ENCODE measurements at regions not wholly inside any gene's neighbourhood (a gene's known extent, or its start where the extent isn't known, plus 50 kb on each side); places are given as distances from the start of the nearest gene placed in this dataset.

DNA sequence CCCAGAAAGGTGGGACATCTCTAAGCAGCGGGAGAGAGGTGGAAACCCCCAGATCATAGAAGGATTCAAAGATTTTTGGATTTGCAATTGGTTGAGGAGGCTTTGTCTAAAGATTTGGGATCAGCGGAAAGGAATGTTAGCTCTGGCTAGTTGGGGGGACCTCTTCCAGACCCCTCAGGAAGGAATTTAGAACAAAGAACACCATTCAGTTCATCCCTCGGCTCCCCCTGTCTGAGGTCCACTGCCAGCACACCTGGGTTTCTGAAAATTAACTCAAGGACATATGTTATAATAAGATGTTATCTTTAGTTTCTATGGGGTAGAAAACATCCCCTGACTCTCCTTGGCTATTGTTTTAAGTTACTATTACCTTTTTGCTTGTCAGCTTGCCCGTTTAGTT is 163.6 kb downstream of the CEP135 start:
- TF ChIP-seq, protein P1, sequence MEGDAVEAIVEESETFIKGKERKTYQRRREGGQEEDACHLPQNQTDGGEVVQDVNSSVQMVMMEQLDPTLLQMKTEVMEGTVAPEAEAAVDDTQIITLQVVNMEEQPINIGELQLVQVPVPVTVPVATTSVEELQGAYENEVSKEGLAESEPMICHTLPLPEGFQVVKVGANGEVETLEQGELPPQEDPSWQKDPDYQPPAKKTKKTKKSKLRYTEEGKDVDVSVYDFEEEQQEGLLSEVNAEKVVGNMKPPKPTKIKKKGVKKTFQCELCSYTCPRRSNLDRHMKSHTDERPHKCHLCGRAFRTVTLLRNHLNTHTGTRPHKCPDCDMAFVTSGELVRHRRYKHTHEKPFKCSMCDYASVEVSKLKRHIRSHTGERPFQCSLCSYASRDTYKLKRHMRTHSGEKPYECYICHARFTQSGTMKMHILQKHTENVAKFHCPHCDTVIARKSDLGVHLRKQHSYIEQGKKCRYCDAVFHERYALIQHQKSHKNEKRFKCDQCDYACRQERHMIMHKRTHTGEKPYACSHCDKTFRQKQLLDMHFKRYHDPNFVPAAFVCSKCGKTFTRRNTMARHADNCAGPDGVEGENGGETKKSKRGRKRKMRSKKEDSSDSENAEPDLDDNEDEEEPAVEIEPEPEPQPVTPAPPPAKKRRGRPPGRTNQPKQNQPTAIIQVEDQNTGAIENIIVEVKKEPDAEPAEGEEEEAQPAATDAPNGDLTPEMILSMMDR (IDR thresholded peaks at IDR 0.05), result no peak
- no peak for TF ChIP-seq POLR2A (IDR thresholded peaks at IDR 0.05)
- Histone ChIP-seq H3K9me3 (no peaks in the 10 kb centered on the region), H3K36me3 (no peaks in the 10 kb centered on the region), H3K27me3 (no peaks in the 10 kb centered on the region), H3K4me1 (no peaks in the 10 kb centered on the region), H3K27ac (no peak overlapping the region), H3K4me3 (no peak overlapping the region)
- no peak for DNase-seq

DNA sequence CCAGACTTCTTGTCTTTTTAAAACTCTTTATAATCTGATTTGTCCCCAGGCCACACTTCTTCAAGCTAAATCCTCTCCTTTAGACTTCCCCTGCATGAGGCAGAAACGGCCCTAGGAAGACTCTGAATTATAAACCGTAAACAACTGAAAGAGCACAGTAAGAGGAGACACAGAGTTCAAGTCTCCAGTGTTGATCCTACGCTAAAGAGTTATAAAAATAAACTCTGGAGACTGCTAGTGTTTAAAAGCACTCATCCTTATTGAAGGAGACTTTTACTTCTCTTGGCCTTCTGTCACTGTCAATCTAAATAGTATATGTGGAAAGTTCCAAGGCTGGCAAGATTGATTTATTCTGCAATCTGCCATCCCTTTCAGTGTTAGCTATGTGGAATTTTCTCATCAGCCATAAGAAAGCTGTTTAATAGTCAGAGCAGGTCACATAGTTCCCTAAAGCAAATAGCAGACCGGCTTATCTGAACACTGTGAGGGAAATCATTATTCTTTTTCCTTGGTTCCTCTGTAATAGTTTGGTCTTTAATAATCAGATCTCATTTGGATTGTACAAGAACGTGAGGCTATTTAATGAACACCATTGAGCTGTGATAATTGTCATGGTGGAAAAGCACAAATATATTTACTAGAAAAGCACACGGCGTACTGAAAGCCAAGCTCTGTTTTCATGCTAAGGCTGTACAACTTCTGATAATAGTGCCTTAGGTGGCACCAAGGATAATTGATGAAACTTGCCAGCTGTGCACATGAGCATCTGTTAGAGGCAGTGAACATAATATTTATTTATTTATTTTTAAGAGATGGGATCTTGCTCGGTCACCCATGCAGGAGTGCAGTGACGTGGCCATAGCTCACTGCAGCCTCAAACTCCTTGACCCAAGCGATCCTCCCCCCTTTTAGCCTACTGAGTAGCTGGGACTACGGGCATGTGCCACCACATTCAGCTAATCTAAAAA is 157.7 kb downstream of the CEP135 start:
- no peak for TF ChIP-seq POLR2A (IDR thresholded peaks at IDR 0.05)
- TF ChIP-seq, protein P1 (IDR thresholded peaks at IDR 0.05), result no peak
- no peak overlapping the region for H3K27ac ChIP-seq
- no peaks in the 10 kb centered on the region for H3K36me3 ChIP-seq

DNA sequence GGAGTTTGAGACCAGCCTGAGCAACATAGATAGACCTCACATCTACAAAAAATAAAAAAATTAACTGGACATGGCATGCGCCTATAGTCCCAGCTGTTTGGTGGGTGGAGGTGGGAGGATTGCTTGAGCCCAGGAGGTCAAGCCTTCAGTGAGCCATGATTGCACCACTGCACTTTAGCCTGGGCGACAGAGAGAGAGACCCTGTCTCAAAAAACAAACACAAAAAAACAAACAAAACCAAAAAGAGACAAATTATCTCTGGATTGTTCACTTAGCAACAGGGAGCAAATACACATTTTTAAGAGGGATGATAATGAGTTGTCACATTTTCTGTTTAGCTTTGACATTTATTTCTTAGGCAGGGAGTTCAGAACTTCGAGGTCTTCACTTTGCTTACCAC is 155.4 kb downstream of the CEP135 start:
- TF ChIP-seq, protein P1 (IDR thresholded peaks at IDR 0.05), result no peak
- TF ChIP-seq POLR2A (IDR thresholded peaks at IDR 0.05), result no peak
- H3K4me1 ChIP-seq, result no peaks in the 10 kb centered on the region
- no peaks in the 10 kb centered on the region for H3K27me3 ChIP-seq
- H3K27ac ChIP-seq, result no peak overlapping the region
- H3K9me3 ChIP-seq, result no peaks in the 10 kb centered on the region
- no peak overlapping the region for H3K4me3 ChIP-seq
- no peak for DNase-seq
- H3K36me3 ChIP-seq, result no peaks in the 10 kb centered on the region

More for the DNA sequence above, 157.7 kb downstream of the CEP135 start:
- H3K4me3 ChIP-seq, result no peak overlapping the region
- H3K4me1 ChIP-seq, result no peaks in the 10 kb centered on the region
- no peak for DNase-seq
- no peaks in the 10 kb centered on the region for H3K27me3 ChIP-seq
- no peaks in the 10 kb centered on the region for H3K9me3 ChIP-seq

DNA sequence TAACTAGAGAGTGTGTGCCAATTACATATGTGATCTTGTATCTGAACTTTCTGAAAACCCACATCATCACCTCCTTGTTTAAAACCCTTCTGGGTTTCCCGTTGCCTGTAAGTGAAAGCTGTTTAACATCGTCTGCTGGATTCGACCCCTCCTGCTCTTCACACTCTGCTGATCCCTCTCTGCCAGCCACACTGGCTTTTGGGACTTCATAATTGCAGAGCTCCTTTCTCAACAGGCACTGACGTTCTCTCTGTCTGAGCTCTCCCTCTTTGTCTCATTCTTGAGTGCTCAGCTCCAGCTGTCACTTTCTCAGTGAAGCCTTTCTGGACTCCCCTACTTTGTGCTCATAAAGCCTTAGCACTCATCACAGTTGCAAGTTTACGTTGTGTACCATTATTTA is 153.9 kb downstream of the CEP135 start:
- no peaks in the 10 kb centered on the region for H3K27me3 ChIP-seq
- no peaks in the 10 kb centered on the region for H3K9me3 ChIP-seq
- no peaks in the 10 kb centered on the region for H3K4me1 ChIP-seq
- TF ChIP-seq, protein P1 (IDR thresholded peaks at IDR 0.05), result no peak
- TF ChIP-seq POLR2A (IDR thresholded peaks at IDR 0.05), result no peak
- H3K4me3 ChIP-seq, result no peak overlapping the region
- no peaks in the 10 kb centered on the region for H3K36me3 ChIP-seq
- H3K27ac ChIP-seq, result no peak overlapping the region
- DNase-seq, result no peak

DNA sequence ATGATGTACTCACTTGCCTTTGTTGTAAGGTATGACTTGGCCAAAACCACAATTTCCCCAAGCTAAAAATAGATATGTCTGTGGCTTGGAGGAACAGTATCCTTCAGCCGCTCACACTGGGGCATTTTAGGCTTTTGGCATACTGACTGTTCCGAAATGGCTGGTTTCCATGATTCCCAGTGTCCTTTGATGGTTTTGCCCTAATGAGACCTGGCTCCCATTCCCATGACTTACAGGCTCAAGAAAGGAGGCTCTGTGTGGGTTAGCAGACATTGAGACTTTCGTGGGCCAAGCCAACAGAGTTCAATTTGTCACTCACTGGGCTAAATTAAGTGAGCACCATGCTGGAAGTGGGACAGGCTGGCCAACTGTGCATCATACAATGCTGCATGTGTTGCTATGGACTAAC is 150.6 kb downstream of the CEP135 start:
- Histone ChIP-seq H3K9me3 (no peaks in the 10 kb centered on the region), H3K36me3 (no peaks in the 10 kb centered on the region), H3K27ac (no peak overlapping the region), H3K4me1 (no peaks in the 10 kb centered on the region), H3K4me3 (no peak overlapping the region), H3K27me3 (no peaks in the 10 kb centered on the region)
- no peak for DNase-seq
- TF ChIP-seq POLR2A (IDR thresholded peaks at IDR 0.05), result no peak
- TF ChIP-seq, protein P1 (IDR thresholded peaks at IDR 0.05), result no peak

Measured in Peyer's patch (tissue), 4 donors.